CD4-positive, alpha-beta memory T cell (primary cell): ENCODE measurements at regions not wholly inside any gene's neighbourhood (a gene's known extent, or its start where the extent isn't known, plus 50 kb on each side); places are given as distances from the start of the nearest gene placed in this dataset.

Experiments used
- CTCF ChIA-PET: fragments of 350-600 bp; sonication (Branson Sonifier 250); formaldehyde crosslinking; loops from one replicate; lab custom pipeline; 2021; ENCODE audit warnings: inconsistent platforms; ENCODE audit not compliant: partially characterized antibody; lab: Charles Lee
- POLR2A ChIA-PET: fragments of 350-600 bp; sonication (Branson Sonifier 250); formaldehyde crosslinking; loops from one replicate; lab custom pipeline; 2021; ENCODE audit not compliant: partially characterized antibody; lab: Charles Lee
- DNase-seq, 5 donors: peaks; one replicate each; pipeline versions ENCODE4 v3.0.0 to v3.0.0-alpha.2; 2020 to 2022; ENCODE audit warnings: mixed read lengths in 1 of 5
- H3K27ac ChIP-seq: one replicate; pipeline ENCODE4 v1.7.0; 2013; ENCODE audit warnings: low read depth, low read length
- H3K27me3 ChIP-seq: 2 replicates; pipeline ENCODE4 v1.7.0; 2013; ENCODE audit warnings: mild to moderate bottlenecking, low read length, moderate library complexity; ENCODE audit not compliant: insufficient read depth
- H3K36me3 ChIP-seq: 2 replicates; pipeline ENCODE4 v1.7.0; 2013; ENCODE audit warnings: mild to moderate bottlenecking, low read length, moderate library complexity; ENCODE audit not compliant: insufficient read depth
- H3K4me1 ChIP-seq: 2 replicates; pipeline ENCODE4 v1.7.0; 2013; ENCODE audit warnings: mild to moderate bottlenecking, low read length, moderate library complexity; ENCODE audit not compliant: insufficient read depth
- H3K4me3 ChIP-seq, 2 donors: one replicate each; pipeline ENCODE4 v1.7.0; 2013; ENCODE audit warnings: low read length in 2 of 2, mild to moderate bottlenecking in 1 of 2
- H3K9me3 ChIP-seq, 2 donors: one replicate each; pipeline ENCODE4 v1.7.0; 2013; ENCODE audit warnings: low read length in 2 of 2, control low read depth in 1 of 2; ENCODE audit not compliant: control insufficient read depth in 1 of 2
- H3K27ac Mint-ChIP-seq, 7 donors: one replicate each; pipeline ENCODE4 v1.8.0; 2020 to 2021; ENCODE audit warnings: mixed read lengths in 7 of 7, mild to moderate bottlenecking in 6 of 7, inconsistent platforms in 3 of 7, moderate library complexity in 3 of 7
- H3K27me3 Mint-ChIP-seq, 2 donors: one replicate each; pipeline ENCODE4 v1.8.0; 2020 to 2021; ENCODE audit warnings: mixed read lengths in 2 of 2
- H3K36me3 Mint-ChIP-seq, 2 donors: one replicate each; pipeline ENCODE4 v1.8.0; 2020 to 2021; ENCODE audit warnings: mixed read lengths in 2 of 2, inconsistent platforms in 1 of 2, mild to moderate bottlenecking in 1 of 2
- H3K4me1 Mint-ChIP-seq, 4 donors: one replicate each; pipeline ENCODE4 v1.8.0; 2020 to 2021; ENCODE audit warnings: mixed read lengths in 4 of 4, mild to moderate bottlenecking in 1 of 4
- H3K4me3 Mint-ChIP-seq, 8 donors: one replicate each; pipeline ENCODE4 v1.8.0; 2020 to 2021; ENCODE audit warnings: mixed read lengths in 8 of 8, mild to moderate bottlenecking in 7 of 8, moderate library complexity in 6 of 8, inconsistent platforms in 3 of 8
- H3K9me3 Mint-ChIP-seq, 8 donors: one replicate each; pipeline ENCODE4 v1.8.0; 2020 to 2021; ENCODE audit warnings: mixed read lengths in 8 of 8, mild to moderate bottlenecking in 5 of 8, inconsistent platforms in 3 of 8, moderate library complexity in 1 of 8
- intact Hi-C: fragments of 100-400 bp; cut with micrococcal nuclease; formaldehyde crosslinking; loops from one replicate; pipeline ENCODE4 v1.15.1; 2023

DNA sequence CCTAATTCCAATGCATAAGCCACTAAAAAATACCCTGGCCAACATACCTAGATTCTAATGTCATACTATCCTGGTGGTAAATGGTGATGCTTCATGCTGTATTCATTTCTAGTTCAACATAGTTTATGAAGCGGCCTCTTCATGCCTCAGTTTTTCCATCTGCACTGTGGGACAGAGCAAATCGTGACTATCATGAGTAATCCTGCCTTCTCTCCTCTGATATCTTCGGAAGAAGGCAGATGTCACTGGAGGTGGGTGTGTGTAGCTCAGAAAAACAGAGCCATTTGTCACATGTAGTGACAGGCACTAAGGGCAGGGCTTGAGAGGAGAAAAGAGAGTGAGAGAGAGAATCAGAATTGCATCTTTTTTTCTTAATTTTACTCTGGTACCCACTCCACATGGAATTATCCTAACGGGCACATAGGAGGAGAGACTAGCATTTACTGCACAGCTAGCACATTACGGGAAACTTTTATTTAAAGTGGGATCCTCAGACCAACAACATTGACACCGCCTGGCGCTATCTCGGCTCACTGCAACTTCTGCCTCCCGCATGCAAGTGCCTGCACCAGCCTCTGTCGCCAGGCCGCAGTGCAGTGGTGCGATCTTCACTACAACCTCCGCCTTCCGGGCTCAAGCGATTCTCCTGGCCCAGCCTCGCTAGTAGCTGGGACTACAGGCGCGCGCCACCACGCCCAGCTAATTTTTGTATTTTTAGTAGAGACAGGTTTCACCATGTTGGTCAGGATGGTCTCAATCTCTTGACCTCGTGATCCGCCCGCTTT is 78.4 kb upstream of the KCNA3 start:
- Histone ChIP-seq H3K27me3 (peaks cover 5% of the 10 kb centered on the region), H3K4me3 (no peak overlapping the region), H3K4me1 (no peaks in the 10 kb centered on the region), H3K36me3 (no peaks in the 10 kb centered on the region), H3K27ac (no peak overlapping the region), H3K9me3 (no peaks in the 10 kb centered on the region)
- H3K9me3 Mint-ChIP-seq, result peaks cover 0 to 2% (median 0%) of the 10 kb centered on the region in 8 donors
- H3K27ac Mint-ChIP-seq, result no peak overlapping the region
- no peaks in the 10 kb centered on the region for H3K4me1 Mint-ChIP-seq
- no peaks in the 10 kb centered on the region for H3K36me3 Mint-ChIP-seq
- ChIA-PET CTCF (interaction anchor here (0.7 to 1.3 kb wide), 2 partner anchors 13 to 19 kb away, joined by 3 to 4 read pairs; no protein-coding TSS in a partner anchor), POLR2A (interaction anchor here (1.4 kb wide), 1 partner anchor 12 kb away, joined by 3 read pairs; no protein-coding TSS in a partner anchor)
- H3K4me3 Mint-ChIP-seq, result no peak overlapping the region
- peaks cover 13 to 17% of the 10 kb centered on the region in 2 donors for H3K27me3 Mint-ChIP-seq
- no peak for DNase-seq
- intact Hi-C loops, result no loop called here

DNA sequence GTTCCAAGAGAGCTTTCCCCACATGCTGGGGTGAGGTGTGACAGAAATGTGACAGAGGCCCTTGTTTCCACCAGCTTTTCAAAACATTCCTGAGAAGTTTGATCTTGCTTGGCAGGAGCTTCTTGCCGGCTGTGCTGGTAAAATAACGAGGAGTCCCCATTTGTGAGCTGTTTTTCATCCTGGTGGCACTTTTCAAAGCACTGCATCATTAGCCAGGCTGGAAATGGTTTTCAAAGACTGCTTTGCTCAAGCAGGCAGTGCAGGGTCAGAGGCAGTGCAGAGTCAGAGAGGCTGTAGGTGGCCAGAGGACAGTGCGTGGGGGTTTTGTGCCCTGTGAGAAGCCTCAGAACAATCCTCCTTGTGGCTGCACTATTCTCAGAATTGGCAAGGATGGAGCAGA is 75.8 kb upstream of the KCNA3 start:
- no peak for DNase-seq
- Mint-ChIP-seq H3K27me3 (peaks cover 11 to 12% of the 10 kb centered on the region in 2 donors), H3K4me3 (no peak overlapping the region), H3K4me1 (no peaks in the 10 kb centered on the region), H3K9me3 (peaks cover 0 to 3% (median 0%) of the 10 kb centered on the region in 8 donors), H3K36me3 (no peaks in the 10 kb centered on the region), H3K27ac (no peak overlapping the region)
- H3K4me1 ChIP-seq, result no peaks in the 10 kb centered on the region
- no peak overlapping the region for H3K4me3 ChIP-seq
- intact Hi-C loops, result no loop called here
- POLR2A ChIA-PET, result no interaction called here
- H3K9me3 ChIP-seq, result no peaks in the 10 kb centered on the region
- no peaks in the 10 kb centered on the region for H3K36me3 ChIP-seq
- CTCF ChIA-PET, result interaction anchor here (1.1 to 3.1 kb wide), 2 partner anchors 14 to 131 kb away, joined by 6 to 14 read pairs; no protein-coding TSS in a partner anchor
- no peaks in the 10 kb centered on the region for H3K27me3 ChIP-seq
- no peak overlapping the region for H3K27ac ChIP-seq

DNA sequence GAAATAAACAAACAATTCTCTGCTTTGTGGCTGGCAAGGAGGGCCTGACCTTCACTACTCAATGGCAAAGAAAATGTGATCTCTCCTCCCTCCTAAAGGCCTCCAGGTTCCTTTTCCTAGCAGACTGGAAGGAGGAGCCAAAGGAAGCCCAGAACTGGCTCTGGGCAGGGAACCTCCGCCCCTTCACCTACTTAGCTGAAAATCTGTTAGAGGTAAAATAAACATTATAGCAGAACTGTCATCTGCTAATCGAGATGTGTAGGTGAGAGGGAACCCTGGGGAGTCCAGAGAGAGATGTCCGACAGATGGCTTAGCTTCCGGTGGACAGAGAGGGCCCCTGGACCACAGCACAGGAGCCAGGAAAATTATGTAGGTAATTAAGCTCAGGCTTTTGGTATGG is 75.2 kb upstream of the KCNA3 start:
- ChIA-PET POLR2A (no interaction called here), CTCF (interaction anchor here (1.1 to 3.1 kb wide), 2 partner anchors 15 to 130 kb away, joined by 6 to 14 read pairs; no protein-coding TSS in a partner anchor)
- Histone ChIP-seq H3K4me3 (no peak overlapping the region), H3K9me3 (no peaks in the 10 kb centered on the region), H3K36me3 (no peaks in the 10 kb centered on the region), H3K27me3 (no peaks in the 10 kb centered on the region), H3K4me1 (no peaks in the 10 kb centered on the region), H3K27ac (no peak overlapping the region)
- no peak for DNase-seq
- H3K4me3 Mint-ChIP-seq, result no peak overlapping the region
- peaks cover 0 to 3% (median 0%) of the 10 kb centered on the region in 8 donors for H3K9me3 Mint-ChIP-seq
- peaks cover 14 to 15% of the 10 kb centered on the region in 2 donors for H3K27me3 Mint-ChIP-seq
- no peaks in the 10 kb centered on the region for H3K36me3 Mint-ChIP-seq
- intact Hi-C loops, result no loop called here
- no peak overlapping the region for H3K27ac Mint-ChIP-seq
- no peaks in the 10 kb centered on the region for H3K4me1 Mint-ChIP-seq

DNA sequence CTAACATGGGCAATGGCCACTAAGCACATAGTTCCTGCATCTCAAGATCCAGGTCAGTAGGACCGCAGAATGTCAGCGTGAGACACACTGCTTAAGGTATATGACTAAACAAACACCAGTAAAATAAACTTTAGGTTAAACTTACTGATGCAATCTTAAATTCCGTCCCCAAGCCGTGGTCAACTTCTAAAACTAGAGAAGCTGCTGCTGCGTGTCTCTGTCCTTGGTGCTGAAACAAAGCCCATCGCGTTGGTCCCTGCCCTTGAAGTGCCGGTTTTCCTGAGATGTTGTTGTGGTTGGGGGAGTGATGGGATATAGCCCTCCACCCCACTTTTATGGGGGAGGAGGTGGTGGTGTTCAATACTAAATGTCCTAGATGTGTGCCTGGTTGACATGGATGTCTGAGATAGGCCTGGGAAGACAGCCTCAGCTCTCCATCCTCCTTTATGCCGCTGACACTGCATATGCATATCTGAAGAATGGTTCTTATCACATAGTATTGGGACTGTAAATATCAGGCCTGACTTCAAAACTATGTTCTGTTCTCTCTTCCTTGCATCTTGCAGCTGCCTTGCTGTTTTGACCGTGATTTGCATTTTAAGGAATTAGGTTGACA is 72.0 kb upstream of the KCNA3 start:
- Histone ChIP-seq H3K36me3 (no peaks in the 10 kb centered on the region), H3K4me3 (no peak overlapping the region), H3K9me3 (no peaks in the 10 kb centered on the region), H3K27me3 (no peaks in the 10 kb centered on the region), H3K4me1 (no peaks in the 10 kb centered on the region), H3K27ac (no peak overlapping the region)
- intact Hi-C loops, result no loop called here
- Mint-ChIP-seq H3K27ac (no peak overlapping the region), H3K9me3 (peaks cover 0 to 5% (median 0%) of the 10 kb centered on the region in 8 donors), H3K36me3 (no peaks in the 10 kb centered on the region), H3K4me1 (no peaks in the 10 kb centered on the region), H3K27me3 (peaks cover 13 to 21% of the 10 kb centered on the region in 2 donors), H3K4me3 (no peak overlapping the region)
- CTCF ChIA-PET, result interaction anchor here (1.8 kb wide), 1 partner anchor 19 kb away, joined by 4 read pairs; no protein-coding TSS in a partner anchor
- peak; percentile 51 to 61 (median 56) for DNase-seq
- POLR2A ChIA-PET, result no interaction called here

DNA sequence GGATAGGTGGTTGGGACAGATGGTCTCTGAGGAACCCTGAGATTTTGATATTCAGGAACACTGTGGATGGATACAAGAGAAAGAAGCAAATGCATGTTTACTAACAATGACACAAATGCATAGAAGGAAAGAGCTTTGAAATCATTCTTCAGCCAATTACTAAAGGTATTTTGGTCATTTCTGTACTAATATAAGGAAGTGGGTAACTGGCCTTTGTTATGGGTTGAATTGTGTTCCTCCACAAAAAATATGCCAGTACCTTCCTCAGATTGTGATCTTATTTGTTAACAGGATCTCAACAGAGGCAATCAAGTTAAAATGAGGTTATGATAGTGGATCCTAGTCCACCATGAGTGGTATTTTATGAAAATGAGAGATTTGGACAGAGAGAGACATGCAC is 68.7 kb upstream of the KCNA3 start:
- ChIA-PET CTCF (no interaction called here), POLR2A (interaction anchor here (0.9 kb wide), 1 partner anchor 33 kb away, joined by 3 read pairs; no protein-coding TSS in a partner anchor)
- intact Hi-C loops, result no loop called here
- Histone ChIP-seq H3K4me1 (no peaks in the 10 kb centered on the region), H3K36me3 (no peaks in the 10 kb centered on the region), H3K9me3 (no peaks in the 10 kb centered on the region), H3K27ac (no peak overlapping the region), H3K27me3 (no peaks in the 10 kb centered on the region), H3K4me3 (no peak overlapping the region)
- no peaks in the 10 kb centered on the region for H3K4me1 Mint-ChIP-seq
- H3K36me3 Mint-ChIP-seq, result no peaks in the 10 kb centered on the region
- DNase-seq, result no peak
- H3K4me3 Mint-ChIP-seq, result no peak overlapping the region
- H3K27me3 Mint-ChIP-seq, result peaks cover 14 to 15% of the 10 kb centered on the region in 2 donors
- H3K9me3 Mint-ChIP-seq, result peaks cover 0 to 5% (median 0%) of the 10 kb centered on the region in 8 donors
- no peak overlapping the region for H3K27ac Mint-ChIP-seq

DNA sequence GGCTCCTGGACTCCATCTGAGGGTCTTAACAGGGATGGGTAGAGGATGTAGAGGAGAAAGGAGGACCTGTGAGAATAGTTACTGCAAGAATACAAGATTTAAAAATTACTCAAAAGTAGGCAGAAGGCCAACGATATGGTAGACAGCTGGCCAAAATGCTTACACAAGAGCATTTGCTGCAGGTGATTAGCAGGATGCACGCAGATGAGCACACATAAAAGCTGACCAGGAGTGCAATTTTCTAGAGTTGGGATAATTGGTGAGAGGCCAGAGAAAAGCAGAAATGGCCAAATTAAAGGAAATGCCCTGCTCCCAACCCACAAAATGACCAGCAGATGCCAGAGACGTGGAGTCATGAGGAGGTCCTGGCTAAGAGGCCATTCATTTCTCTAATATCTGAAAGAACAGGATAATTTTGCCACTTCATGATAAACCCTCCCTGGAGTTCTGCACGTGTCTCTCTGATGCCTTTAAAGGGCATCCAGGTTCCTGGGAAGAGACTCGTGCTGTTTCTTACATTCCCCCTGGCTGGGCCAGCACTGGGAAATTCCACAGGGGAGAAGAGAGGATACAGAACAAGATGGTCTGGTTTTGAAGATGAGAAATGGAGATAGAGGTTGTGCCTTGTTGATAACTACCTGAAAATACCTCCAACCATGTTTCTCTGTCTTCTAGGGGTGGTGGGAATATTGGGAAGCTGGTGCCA is 62.3 kb upstream of the KCNA3 start:
- Histone ChIP-seq H3K9me3 (no peaks in the 10 kb centered on the region), H3K4me1 (no peaks in the 10 kb centered on the region), H3K27me3 (no peaks in the 10 kb centered on the region), H3K36me3 (no peaks in the 10 kb centered on the region), H3K27ac (no peak overlapping the region), H3K4me3 (no peak overlapping the region)
- POLR2A ChIA-PET, result no interaction called here
- Mint-ChIP-seq H3K27ac (no peak overlapping the region), H3K4me3 (no peak overlapping the region), H3K27me3 (peaks cover 0 to 2% of the 10 kb centered on the region in 2 donors), H3K36me3 (no peaks in the 10 kb centered on the region), H3K4me1 (no peaks in the 10 kb centered on the region), H3K9me3 (no peaks in the 10 kb centered on the region)
- intact Hi-C loops, result no loop called here
- CTCF ChIA-PET, result no interaction called here
- no peak for DNase-seq
